ENCODE measurements at regions not wholly inside any gene's neighbourhood (a gene's known extent, or its start where the extent isn't known, plus 50 kb on each side); places are given as distances from the start of the nearest gene placed in this dataset.

DNA sequence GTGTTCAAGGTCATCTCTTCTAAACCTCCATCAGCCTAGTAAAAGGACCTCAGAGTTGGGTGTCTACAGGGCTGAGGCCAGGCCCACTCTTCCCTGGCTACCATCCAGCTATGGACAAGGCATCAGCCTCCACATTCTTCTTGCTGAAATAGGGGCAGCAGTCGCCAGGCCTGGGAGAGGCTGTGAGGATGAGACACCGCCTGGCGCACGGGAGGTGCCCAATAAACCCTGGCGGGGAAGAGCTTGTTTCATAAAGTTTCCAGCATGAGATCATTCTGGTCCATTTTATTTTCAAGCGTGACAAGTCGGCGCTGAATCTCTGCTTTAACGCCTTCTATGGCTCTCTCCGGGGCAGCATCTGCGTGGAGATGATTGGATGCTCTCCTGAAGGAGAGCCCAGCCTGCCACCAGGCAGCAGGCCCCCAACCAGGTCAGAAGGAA is 153.4 kb downstream of the OLFM1 start:
- no peak for DNase-seq

DNA sequence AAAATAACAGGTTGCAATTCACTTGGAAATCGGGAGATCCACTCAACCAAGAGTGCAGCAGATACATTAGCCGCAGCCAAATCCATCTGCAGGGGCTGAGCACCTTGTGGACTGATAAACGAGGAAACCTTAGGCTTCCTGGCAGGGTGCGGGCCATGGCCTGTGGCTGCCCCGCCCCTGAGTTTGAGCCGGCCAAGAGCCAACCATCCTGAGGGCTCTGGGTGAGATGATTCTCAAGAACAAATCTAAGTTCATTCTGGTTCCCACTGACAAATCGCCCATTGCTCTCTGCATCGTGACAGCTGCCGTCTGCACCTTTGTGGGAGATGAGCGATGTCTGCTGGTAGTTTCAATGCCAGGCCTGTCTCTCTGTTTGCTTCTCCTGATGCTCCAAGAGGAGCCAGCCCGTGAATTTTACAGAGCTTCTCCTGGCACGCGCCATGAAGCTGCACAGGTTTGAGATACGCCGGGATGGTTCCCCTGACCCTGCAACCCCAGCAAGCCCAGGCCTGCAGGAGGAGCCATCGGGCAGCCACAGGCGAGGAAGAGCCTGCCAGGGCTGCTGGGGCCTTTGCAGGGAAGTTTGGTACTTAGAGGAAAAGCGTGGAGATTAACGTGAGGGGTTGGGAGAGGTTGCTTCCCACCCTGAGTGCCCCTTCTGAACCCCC is 154.0 kb downstream of the OLFM1 start:
- no peak for DNase-seq

DNA sequence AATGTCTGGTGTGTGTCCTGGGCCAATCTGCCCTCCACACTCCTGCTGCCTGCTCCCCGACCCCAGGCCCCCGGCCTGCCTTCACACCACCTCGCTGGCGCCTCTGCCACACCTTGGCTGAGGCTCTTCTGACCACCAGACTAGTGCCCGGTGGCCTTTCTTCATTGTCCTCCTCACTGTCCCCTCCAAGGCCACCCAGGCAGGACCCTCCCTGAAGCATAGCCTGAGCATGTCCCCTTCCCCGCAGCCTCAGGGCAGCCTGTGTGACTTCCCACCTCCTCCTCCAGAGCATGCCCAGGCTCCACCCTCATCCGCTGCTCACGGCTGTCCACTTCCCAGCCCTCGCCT is 154.6 kb downstream of the OLFM1 start:
- DNase-seq = no peak

DNA sequence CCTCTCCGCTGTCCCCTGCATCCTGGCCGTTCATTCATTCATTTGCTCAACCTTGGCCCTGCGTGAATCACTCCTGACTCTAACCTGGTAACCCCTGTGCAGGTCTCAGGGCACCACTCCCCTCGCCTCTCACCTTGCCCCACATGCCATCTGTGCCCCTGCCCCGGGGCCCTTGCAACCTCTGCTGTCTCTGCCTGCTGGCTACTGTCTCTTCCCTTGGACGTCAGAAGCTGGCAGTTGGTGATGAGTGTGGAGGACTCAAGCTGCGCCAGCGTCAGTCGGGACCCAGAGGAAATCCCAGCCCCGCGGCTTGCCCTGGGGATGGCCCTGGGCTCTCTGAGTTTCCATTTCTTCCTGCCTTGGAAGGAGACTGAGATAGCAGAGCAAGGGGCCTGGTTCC is 154.9 kb downstream of the OLFM1 start:
- no peak for DNase-seq

DNA sequence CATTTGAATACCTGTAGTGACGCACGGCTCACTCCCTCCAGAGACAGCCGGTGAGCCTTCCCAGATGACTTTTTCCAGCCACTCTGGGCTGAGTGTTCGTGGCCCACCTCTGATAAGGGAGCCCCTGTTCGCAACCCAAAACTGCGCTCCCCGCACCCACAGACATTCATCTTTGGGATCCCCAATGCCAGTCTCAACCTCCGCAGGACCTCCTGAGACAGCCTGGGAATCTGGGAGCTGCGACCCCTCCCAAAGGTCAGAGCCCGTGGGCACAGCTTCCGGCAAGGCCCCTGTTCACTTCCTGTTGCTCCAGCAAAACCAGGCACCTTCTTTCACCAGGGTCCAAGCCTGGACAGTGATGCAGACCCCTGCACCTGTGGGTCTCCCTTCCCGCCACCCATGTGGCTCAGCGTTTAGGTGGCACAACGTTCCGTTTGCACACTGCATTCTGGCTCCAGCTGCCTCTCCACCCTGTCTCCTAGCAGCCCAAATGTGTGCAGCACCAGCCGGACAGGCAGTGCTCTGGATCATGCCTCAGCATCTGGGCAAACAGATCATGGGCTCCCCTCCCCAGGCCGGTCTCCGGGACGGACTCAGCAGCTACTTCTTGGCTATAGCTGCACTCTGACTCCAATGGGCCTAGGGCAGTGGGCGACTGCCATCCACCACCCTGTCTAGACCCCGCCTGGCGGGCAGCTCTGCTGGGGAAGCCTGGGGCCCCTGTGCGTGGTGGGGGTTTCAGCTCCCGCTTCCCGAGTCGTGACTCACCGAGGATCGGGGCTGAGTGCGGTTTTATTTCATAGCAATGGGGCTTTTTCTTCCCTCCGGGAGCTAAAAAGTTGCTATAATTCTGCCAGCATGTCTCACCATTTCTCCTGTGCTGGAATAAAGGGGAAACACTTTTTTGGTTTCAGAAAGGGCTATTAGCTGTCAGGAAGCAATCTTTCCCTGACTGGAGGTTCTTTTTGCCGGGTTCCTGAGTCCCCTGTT is 156.0 kb downstream of the OLFM1 start:
- DNase-seq = no peak

DNA sequence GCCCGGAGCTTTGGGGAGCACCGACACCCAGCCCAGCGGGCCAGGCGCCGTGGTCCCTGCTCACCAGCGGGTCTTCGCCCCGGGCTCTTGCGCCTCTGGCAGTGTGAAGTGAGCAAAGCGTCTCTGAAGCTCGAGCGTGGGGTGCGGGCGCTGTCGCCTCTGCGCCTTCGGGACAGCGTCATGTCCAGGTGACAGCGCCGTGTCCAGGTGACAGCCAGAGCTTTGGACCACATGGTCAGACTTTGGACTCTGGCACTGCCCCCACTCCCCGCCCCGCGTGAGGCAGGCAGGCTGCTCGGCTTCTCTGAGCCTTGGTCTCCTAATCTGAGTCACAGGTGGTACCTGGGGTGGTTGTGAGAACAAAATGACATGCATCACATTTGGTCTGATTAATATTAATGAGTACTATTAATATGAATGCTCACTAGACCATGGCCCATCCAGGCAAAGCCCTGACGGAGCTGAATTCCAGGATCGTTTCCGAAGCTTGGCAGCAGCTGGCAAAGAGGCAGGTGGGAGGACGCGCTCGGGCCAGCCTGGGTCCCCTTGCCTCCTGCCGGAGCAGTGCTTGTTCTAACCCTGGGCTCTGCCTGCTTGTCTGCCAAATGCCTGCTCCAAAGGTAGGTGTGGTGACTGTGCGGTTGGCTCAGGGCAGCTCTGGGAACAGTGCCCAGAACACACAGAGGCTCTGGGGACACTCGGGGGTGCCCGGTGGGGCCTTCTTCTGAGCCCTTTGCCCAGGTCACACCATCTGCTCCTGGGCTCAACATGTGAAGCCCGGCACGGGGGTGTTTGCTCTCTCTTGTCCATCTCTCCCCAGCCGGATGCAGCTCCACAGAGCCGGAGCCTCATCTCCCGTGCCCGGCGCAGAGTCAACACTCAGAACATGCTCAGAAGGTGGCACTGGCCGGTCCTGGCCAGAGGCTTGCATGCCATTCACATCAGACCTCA is 157.1 kb downstream of the OLFM1 start:
- no peak for DNase-seq

DNA sequence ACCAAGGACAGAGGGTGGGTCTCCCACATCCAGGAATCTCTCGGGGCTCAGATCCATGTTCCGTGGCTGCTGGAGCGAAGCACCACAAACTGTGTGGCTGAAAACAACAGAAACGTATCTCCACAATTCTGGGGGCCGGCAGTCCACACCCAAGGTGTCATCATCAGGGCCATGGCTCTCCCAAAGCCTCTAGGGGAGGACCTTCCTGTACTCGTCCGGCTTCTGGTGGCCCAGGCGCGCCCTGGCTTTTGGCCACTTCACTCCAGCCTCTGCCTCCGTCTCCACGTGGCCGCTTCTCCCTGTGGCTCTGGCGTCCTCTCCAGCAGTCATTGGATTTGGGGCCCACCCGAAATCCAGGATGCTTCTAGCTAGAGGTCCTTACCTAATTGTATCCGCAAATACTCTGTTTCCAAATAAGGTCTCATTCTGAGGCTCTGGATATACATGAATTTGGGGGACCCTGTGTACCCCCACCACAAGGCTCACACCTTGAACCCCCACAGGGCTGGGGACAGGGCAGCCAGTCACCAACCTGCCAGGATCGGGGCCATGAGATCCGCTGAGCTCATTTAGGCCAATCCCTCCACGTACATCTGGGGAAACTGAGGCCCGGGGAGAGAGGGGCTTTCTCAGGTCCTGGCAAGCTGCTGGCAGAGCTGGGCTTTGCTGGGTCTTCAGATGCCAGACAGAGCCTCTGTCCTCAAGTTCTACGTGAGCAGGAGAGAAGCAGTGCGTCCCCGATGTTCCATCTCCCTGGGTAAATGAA is 158.2 kb downstream of the OLFM1 start:
- no peak for DNase-seq

DNA sequence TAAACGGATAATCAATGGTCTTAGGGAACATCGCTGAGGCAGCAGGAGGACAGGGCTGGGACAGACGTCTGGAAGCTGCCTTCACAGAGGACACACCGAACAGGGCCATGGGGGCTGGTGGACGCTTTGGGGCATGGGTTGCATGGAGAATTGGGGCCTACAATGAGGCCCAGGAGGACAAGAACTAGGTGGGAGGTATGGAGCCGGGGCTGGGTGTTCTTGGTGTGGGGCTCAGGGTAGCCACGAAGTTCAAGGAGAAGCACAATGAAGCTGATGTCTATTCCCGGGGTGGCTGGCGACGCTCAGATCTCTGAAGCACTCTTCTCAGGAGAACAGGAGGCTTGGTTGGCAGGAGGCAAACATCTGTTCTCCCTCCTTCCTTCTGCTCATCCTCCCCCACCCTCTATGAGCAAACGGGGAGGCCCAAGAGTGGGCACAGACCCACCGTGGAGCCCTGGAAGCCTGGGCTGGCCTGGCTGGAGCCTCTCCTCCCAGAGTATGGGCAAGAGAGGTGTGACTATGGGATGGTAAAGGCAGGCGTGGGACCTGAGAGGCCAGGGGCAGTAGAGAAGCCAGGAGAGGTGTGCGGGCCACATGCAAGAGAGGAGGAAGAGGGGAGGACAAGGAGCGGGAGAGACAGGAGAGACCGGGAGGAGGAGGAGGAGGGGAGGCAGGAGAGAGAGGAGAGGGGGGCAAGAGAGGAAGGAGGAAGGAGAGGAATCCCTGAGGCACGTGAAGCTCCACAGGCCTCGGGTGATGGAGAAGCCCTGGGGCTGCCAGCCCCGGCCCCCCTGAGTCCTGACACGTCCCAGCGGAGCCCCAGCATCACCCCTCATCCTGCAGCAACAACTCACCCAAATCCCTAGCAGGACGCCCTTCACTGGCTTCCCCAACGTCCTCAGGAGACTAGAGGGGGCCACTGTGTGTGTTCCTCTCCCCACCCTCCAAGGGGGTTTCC is 159.1 kb downstream of the OLFM1 start:
- DNase-seq = no peak

DNA sequence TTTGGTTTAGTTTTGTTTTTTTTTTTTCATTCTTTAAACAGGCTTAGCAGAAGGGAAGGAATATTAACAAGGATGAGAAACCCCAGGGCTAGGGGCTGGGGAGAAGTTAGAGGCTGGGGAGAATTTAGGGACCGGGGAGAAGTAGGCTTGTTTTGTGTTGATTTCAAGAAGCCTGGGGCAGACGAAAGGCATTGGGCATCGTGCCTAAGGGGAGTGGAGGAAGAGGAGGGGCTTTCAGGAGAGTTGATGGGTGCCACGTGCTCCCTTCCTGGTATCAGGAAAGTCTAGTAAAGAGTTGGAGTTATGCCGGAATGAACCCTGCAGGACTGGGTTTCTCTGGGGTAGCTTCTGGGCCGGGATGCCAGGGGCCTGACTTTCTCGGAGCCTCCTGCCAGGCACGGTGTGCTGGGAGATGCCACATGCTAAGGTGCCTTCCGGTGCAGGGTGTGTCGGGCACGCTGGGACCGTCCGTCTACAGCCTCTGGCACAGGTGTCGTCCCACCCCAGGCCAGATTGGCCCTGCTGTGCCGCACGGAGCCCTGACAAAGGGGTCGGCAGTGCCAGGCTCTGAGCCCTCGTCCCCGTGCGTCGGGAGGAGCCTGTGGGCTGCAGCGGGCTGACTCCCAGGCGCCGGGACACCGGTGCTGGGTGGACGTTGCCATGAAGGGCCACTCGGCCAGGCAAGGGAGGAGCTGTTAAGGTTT is 159.9 kb downstream of the OLFM1 start:
- DNase-seq = no peak

DNA sequence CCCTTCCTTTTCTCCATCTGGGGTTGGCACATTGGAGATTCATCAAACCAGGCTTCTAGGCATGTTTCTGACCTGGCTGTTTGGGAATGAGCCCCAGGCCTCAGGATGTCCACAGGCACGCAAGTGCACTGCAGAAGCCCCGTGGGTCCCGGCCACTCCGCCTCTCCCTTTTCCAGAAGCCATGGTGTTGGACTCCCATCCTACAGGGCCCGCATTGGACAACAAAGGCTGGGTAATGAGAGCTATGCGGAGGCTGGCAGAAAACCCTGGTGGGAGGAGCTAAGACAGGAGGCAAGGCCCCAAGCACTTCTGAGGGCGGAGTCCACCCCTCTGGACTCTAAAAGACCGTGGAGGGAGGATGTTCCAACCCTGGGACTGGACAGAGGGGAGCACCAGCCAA is 160.6 kb downstream of the OLFM1 start:
- no peak for DNase-seq

DNA sequence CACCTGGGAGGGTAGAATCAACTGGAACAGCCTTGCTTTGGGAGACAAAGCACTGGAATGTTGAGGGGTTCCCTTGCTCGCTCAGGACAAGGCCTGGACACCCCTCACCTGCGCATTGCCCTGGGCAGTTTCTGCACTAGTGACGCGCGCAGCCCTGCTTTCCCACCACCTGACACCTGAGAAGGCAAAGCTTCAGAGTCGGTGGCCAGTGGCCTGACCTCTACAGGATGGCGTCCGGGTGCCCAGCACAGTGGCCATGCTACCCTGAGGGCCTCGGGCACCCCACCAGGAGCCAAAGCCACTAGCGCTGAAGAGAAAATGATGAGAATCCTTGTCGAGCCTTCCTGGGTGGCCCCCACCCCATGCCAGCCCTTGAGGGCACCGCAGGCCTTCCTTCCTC is 161.3 kb downstream of the OLFM1 start:
- no peak for DNase-seq

DNA sequence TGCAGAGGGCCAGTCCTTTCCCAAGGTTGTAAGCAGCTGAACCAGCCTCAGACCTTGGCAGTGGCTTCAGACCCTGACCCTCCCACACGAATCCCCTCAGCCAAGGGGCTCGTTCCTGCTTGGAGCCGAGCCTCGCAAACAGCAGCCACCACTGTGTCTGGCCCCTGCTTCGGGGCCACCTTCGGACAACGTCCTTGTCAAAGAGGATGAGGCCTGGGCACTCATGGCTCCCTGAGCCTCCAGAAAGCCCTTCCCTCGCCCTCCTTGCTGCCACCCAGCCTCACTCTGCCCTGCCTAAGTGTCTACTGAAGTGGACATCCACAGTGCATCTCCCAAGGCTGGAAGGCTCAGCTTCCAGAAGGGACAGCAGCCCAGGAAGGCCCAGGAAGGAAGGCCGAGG is 161.7 kb downstream of the OLFM1 start:
- no peak for DNase-seq

DNA sequence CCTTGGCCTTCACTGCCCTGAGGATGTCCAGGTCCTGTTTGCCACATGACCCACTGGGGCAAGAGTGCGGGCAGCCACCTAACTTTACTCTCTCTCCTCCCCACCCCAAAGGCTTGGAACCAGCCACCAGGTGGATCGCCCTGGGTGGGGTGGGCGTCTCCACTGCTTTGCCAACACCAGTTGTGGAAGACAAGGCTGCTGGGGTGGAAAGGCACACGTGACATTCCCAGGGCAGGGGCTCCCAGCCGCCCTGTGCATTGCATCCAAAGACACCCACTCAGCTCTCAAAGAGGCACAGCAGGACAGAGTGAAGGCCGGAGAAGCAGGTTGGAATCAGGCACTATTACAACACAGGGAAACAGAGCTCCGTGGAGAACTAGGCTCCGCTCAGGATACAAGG is 162.2 kb downstream of the OLFM1 start:
- DNase-seq = no peak

DNA sequence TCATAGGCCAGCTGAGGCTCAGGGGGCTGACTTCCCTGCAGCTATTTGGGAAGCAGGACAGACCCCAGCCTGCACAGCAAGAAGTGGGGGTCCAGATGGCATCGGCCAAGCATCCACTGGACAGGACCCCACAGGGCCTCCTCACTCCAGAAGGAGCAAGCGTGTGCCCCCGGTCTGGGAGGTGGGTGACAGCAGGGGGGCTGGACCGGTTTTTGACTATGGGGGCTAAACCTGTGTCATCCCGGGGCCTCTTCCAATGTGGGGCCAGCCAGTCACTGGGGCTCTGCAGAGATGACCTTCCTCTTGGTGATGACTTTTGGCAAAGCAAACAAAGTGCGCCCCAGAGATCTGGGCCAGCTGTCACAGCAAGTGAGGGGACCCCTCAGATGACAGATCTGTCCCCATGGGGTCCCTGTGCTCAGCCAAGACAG is 163.9 kb downstream of the OLFM1 start:
- no peak for DNase-seq

DNA sequence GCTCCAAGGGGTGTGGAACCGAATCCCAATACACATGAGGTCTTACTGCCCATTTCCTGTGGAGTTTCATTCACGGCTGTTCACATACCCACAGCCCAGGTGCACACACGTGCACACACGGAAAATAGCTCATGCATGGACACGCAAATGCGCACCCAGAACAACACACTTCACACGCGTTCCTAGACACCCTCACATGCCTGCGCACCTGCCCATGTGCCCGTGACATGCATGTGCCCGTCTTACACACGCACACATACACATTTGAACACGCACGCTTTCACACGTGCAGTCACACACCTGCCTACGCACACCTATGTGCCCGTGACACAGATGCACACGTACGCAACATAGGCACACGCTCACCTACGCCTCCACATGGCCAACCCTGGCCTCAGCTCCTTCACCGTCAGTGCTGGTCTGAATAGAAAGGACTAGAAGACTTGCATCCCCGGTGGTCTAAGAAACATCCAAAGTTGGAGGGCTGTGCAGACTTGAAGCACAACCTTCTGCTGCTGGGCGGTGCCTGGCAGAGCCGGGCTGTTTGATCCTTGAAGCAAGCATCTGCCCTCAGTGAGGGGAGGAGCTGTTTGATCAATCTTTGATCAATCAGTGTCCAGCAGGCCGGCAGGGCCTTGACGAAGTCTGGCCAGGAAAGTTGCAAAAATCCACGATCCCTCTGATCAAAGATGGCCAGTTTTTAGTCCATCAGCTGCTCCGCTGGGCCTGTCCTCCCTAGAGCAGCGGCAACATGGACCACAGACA is 164.7 kb downstream of the OLFM1 start:
- DNase-seq = no peak

DNA sequence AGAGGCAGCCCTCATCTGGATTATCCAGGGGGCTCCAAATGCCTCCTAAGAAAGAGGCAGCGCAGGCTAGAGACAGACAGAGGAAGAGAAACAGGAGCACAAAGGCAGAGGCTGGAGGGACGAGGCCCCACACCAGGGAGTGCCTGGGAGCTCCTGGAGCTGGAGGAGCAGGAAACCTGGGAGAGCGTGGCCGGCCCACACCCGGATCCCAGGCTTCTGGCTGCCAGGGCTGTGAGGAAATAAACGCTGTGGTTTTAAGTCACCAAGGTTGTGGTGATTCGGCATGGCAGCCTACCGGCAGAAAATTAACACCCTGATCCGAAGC is 165.5 kb downstream of the OLFM1 start:
- DNase-seq = no peak

DNA sequence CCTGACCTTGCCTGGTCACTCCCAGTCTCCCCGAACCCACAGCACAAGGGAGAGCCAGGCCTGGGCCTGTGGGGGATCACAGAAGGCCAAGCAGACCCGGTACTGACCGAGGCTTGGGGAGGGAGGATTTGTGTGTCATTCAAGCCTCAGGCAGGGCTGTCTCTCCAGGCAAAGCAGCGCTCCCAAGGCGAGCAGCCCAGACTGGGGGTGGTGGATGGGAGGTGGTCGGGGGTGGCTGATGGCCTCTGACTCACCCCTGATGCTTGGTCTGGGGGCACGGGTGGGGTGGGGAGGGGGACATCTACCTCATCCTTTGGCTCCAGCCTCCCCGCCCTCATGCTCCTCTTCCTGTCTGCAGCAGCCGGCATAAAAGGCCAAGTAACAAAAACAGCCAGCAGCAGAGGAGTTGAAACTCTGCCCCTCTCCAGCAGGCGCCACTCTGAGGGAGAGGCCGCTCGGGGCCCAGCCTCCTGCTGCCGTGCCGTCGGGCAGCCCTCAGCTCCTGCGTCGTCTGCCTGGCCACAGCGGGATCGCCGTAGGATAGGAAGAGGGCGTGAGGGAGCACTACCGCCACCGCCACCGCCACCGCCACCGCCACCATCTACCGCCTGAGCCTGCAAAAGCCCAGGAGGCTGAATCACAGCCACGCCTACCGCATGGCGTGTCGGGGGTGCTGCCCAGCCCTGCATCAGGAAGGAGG is 166.0 kb downstream of the OLFM1 start:
- no peak for DNase-seq

DNA sequence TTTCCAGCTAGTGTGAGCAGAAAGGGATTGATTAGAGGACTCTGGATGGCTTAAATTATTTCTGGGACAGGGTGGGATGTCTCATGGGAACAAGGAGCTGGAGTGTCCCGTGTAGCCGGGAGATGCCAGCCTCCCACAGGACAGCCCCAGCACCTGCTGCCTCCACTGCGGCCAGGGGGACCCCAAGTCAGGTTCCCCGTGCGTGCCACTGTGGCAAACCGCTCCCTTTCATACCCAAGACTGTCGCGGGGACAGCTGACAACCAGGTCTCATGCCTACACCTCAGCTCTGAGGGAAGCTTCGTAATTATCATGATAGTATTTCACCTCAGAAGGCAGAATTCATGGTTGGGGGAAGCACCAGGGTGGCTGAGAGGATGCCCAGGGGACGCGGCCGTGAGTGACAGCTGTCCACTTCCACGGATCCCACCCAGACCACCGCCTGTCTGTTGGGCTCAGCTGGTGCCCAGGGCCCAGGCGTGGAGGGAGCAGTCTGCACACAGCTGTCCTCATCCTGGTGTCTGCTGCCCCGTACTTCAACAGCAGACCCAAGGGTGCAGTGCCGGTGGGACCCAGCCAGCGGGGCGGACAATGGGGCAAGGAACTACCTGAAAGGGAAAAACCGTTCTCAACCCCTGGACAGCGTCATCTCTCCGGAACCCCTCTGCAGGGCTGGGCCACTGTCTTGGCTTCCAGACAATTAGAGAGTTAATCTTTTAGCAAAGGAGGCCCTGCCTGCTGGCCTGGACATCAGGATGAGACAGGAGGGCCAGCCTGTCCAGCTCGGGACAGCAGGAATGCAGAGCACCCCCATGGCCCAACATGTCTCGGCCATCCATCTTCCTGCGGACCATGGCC is 166.9 kb downstream of the OLFM1 start:
- no peak for DNase-seq
